DOHH2 (cell line): ENCODE measurements at regions not wholly inside any gene's neighbourhood (a gene's known extent, or its start where the extent isn't known, plus 50 kb on each side); places are given as distances from the start of the nearest gene placed in this dataset.

Experiments
- H3F3A ChIP-seq: fragments of 200-600 bp; sonication (generic), shearing (Covaris generic); 2 replicates; pipeline ENCODE4 v1.6.0; 2016; ENCODE audit warnings: antibody characterized with exemption, mild to moderate bottlenecking; ENCODE audit not compliant: control insufficient read depth, insufficient read depth
- H3K27ac ChIP-seq: fragments of 200-600 bp; sonication (generic); 2 replicates; pipeline ENCODE4 v1.5.1; 2014; ENCODE audit warnings: low read depth, mild to moderate bottlenecking, low read length, moderate library complexity
- H3K27me3 ChIP-seq: fragments of 200-600 bp; sonication (generic); 2 replicates; pipeline ENCODE4 v1.6.1; 2014; ENCODE audit warnings: mild to moderate bottlenecking, low read length, mixed read lengths; ENCODE audit not compliant: control insufficient read depth
- H3K36me3 ChIP-seq: fragments of 200-600 bp; sonication (generic); 2 replicates; pipeline ENCODE4 v1.6.1; 2014; ENCODE audit warnings: mild to moderate bottlenecking, low read length, moderate library complexity, mixed read lengths; ENCODE audit not compliant: control insufficient read depth
- H3K4me1 ChIP-seq: fragments of 200-600 bp; sonication (generic); 2 replicates; pipeline ENCODE4 v1.6.1; 2014; ENCODE audit warnings: mild to moderate bottlenecking, low read length, mixed read lengths; ENCODE audit not compliant: control insufficient read depth
- H3K4me2 ChIP-seq: fragments of 200-600 bp; sonication (generic); 2 replicates; pipeline ENCODE4 v1.6.0; 2014; ENCODE audit warnings: mild to moderate bottlenecking, low read length, moderate library complexity
- H3K4me3 ChIP-seq: fragments of 200-600 bp; sonication (generic); 2 replicates; pipeline ENCODE4 v1.5.1; 2014; ENCODE audit warnings: mild to moderate bottlenecking, low read length, mixed read lengths
- H3K79me2 ChIP-seq: fragments of 200-600 bp; sonication (generic); 2 replicates; pipeline ENCODE4 v1.6.1; 2014; ENCODE audit warnings: mild to moderate bottlenecking, low read length, mixed read lengths; ENCODE audit not compliant: control insufficient read depth
- H3K9me2 ChIP-seq: fragments of 200-600 bp; sonication (generic); replicated peaks from 2 replicates; pipeline ENCODE4 v1.6.1; 2014; ENCODE audit warnings: mild to moderate bottlenecking, low read length, mixed read lengths; ENCODE audit not compliant: control insufficient read depth
- H3K9me3 ChIP-seq: fragments of 200-600 bp; sonication (generic); 2 replicates; pipeline ENCODE4 v1.6.1; 2014; ENCODE audit warnings: antibody characterized with exemption, low read length, mixed read lengths; ENCODE audit not compliant: control insufficient read depth, insufficient read depth
- H4K20me1 ChIP-seq: fragments of 200-600 bp; sonication (generic); 2 replicates; pipeline ENCODE4 v1.6.0; 2014; ENCODE audit warnings: low read depth, mild to moderate bottlenecking, antibody characterized with exemption, low read length, moderate library complexity; ENCODE audit not compliant: control insufficient read depth, insufficient read depth
- CTCF ChIP-seq: fragments of 200-600 bp; sonication (generic); IDR thresholded peaks from one replicate; pipeline ENCODE4 v1.5.1; 2014; ENCODE audit warnings: antibody characterized with exemption, mild to moderate bottlenecking, low read depth, low read length; ENCODE audit not compliant: poor library complexity, severe bottlenecking
- EZH2phosphoT487 ChIP-seq: fragments of 200-600 bp; sonication (generic); IDR thresholded peaks from 2 replicates; pipeline ENCODE4 v1.6.1; 2017; ENCODE audit warnings: borderline replicate concordance, mild to moderate bottlenecking, antibody characterized with exemption, low read length, moderate library complexity, mixed read lengths

GRCh38 chr18:60044290-60045006, 144.7 kb downstream of the PMAIP1 start:
- TF ChIP-seq EZH2phosphoT487 (no peak), CTCF (no peak)
- H3F3A ChIP-seq: no peaks in the 10 kb centered on the region
- H3K79me2 ChIP-seq: no peaks in the 10 kb centered on the region
- no peaks in the 10 kb centered on the region; the same call in 1 of the 2 replicates for H3K27me3 ChIP-seq
- H3K9me3 ChIP-seq: no peaks in the 10 kb centered on the region
- H3K27ac ChIP-seq: no peak overlapping the region
- no peaks in the 10 kb centered on the region for H3K36me3 ChIP-seq
- H3K4me1 ChIP-seq: no peaks in the 10 kb centered on the region
- H3K4me2 ChIP-seq: no peak overlapping the region
- H3K4me3 ChIP-seq: no peak overlapping the region
- no peaks in the 10 kb centered on the region for H3K9me2 ChIP-seq
- no peaks in the 10 kb centered on the region for H4K20me1 ChIP-seq

DNA sequence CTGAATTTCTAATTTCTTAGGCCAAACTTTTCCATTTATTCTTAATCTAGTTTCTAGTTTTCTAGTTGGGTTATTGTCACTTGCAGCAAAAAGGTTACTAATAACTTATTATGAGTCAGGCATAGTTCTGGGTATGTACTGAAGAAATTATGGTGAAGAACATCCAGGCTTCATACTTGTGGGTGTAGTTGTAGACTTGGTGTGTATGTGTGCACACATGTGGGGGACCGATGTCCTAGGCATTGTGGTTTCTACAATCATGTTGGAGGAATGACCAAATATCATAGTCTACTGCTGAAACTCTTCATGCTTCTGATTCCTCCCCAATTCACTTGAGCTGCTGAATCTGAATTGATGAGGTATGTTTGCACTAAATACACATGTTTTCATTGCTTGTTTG, 141.2 kb downstream of the PMAIP1 start:
- TF ChIP-seq CTCF (no peak), EZH2phosphoT487 (no peak)
- no peaks in the 10 kb centered on the region for H3F3A ChIP-seq
- H3K36me3 ChIP-seq: no peaks in the 10 kb centered on the region
- no peak overlapping the region for H3K27ac ChIP-seq
- H3K9me3 ChIP-seq: no peaks in the 10 kb centered on the region
- no peaks in the 10 kb centered on the region for H3K79me2 ChIP-seq
- no peak overlapping the region for H3K4me2 ChIP-seq
- no peak overlapping the region for H3K4me3 ChIP-seq
- H3K9me2 ChIP-seq: no peaks in the 10 kb centered on the region
- no peaks in the 10 kb centered on the region for H4K20me1 ChIP-seq
- no peaks in the 10 kb centered on the region for H3K4me1 ChIP-seq
- H3K27me3 ChIP-seq: peaks cover 4% of the 10 kb centered on the region; the same call in 1 of the 2 replicates

- H3K4me3 ChIP-seq: no peak overlapping the region
- no peaks in the 10 kb centered on the region for H3K9me2 ChIP-seq
- H3K4me1 ChIP-seq: no peaks in the 10 kb centered on the region
- H3K27ac ChIP-seq: no peak overlapping the region
- H4K20me1 ChIP-seq: no peaks in the 10 kb centered on the region
- no peaks in the 10 kb centered on the region for H3K79me2 ChIP-seq
- no peaks in the 10 kb centered on the region for H3F3A ChIP-seq
- H3K9me3 ChIP-seq: no peaks in the 10 kb centered on the region
- H3K36me3 ChIP-seq: no peaks in the 10 kb centered on the region
- TF ChIP-seq CTCF (no peak), EZH2phosphoT487 (no peak)
- H3K4me2 ChIP-seq: no peak overlapping the region
- H3K27me3 ChIP-seq: peaks cover 4% of the 10 kb centered on the region; the same call in 1 of the 2 replicates
Observed at GRCh38 chr18:60038731-60039130, 138.9 kb downstream of the PMAIP1 start.
